SK-N-SH (cell line): ENCODE measurements at regions not wholly inside any gene's neighbourhood (a gene's known extent, or its start where the extent isn't known, plus 50 kb on each side); places are given as distances from the start of the nearest gene placed in this dataset.

ENCODE experiments used
- CTCF ChIA-PET: fragments of 300-600, 350-600 bp; formaldehyde crosslinking; extraction: SDS; loops from one replicate; lab custom pipeline; 2021; lab: Yijun Ruan, JAX
- POLR2A ChIA-PET: fragments of 350-600 bp; sonication (Branson Sonifier 250); formaldehyde crosslinking; extraction: SDS; loops from one replicate; lab custom pipeline; 2020; ENCODE audit warnings: antibody characterized with exemption, inconsistent platforms; lab: Yijun Ruan, JAX
- DNase-seq: peaks from one replicate; pipeline ENCODE4 v3.0.0; 2012
- H2AFZ ChIP-seq: fragments of 200-600 bp; sonication (generic); 2 replicates; pipeline ENCODE4 v1.8.1; 2016; ENCODE audit warnings: antibody characterized with exemption, mild to moderate bottlenecking, low read depth
- H3F3A ChIP-seq: fragments of 200-600 bp; sonication (generic); replicated peaks from 2 replicates; pipeline ENCODE3; 2016; ENCODE audit warnings: antibody characterized with exemption, mild to moderate bottlenecking; ENCODE audit not compliant: insufficient read depth
- H3K27ac ChIP-seq, 2 experiments: fragments of 200-500 bp in 1 of 2; fragments of 200-600 bp in 1 of 2; sonication (Bioruptor generic) in 1 of 2; sonication (generic), shearing (Covaris generic) in 1 of 2; 2 replicates each; pipeline versions ENCODE4 v1.5.1 to v1.6.1; 2014 to 2016; ENCODE audit warnings: low read depth in 2 of 2, inconsistent platforms in 1 of 2, low read length in 1 of 2, mild to moderate bottlenecking in 1 of 2, mixed read lengths in 1 of 2
- H3K27me3 ChIP-seq: fragments of 200-600 bp; sonication (generic), shearing (Covaris generic); 2 replicates; pipeline ENCODE4 v1.6.1; 2016; ENCODE audit warnings: mixed run types; ENCODE audit not compliant: insufficient read depth
- H3K36me3 ChIP-seq, 2 experiments: fragments of 200-500 bp in 1 of 2; fragments of 200-600 bp in 1 of 2; sonication (Bioruptor generic) in 1 of 2; sonication (generic) in 1 of 2; replicated peaks in 1 of 2; 2 replicates each; pipeline versions ENCODE3 to v1.5.1; 2014 to 2016; ENCODE audit warnings: low read length in 1 of 2, mild to moderate bottlenecking in 1 of 2; ENCODE audit not compliant: insufficient read depth in 2 of 2, control insufficient read depth in 1 of 2
- H3K4me1 ChIP-seq, 2 experiments: fragments of 200-500 bp in 1 of 2; fragments of 200-600 bp in 1 of 2; sonication (Bioruptor generic) in 1 of 2; sonication (generic), shearing (Covaris generic) in 1 of 2; 2 replicates each; pipeline versions ENCODE4 v1.5.1 to v1.6.1; 2014 to 2016; ENCODE audit warnings: low read depth in 1 of 2, low read length in 1 of 2, mixed run types in 1 of 2; ENCODE audit not compliant: insufficient read depth in 2 of 2, control insufficient read depth in 1 of 2
- H3K4me2 ChIP-seq: fragments of 200-600 bp; sonication (generic), shearing (Covaris generic); 2 replicates; pipeline ENCODE4 v1.6.1; 2017; ENCODE audit warnings: mixed run types
- H3K4me3 ChIP-seq, 2 experiments: fragments of 200-500 bp in 1 of 2; fragments of 200-600 bp in 1 of 2; sonication (Bioruptor generic) in 1 of 2; sonication (generic), shearing (Covaris generic) in 1 of 2; 2 replicates each; pipeline versions ENCODE4 v1.5.1 to v1.8.1; 2014 to 2016; ENCODE audit warnings: low read depth in 2 of 2, inconsistent platforms in 1 of 2, low read length in 1 of 2, mild to moderate bottlenecking in 1 of 2, mixed read lengths in 1 of 2, moderate library complexity in 1 of 2
- H3K79me2 ChIP-seq: fragments of 200-600 bp; sonication (generic); 2 replicates; pipeline ENCODE4 v1.8.1; 2017; ENCODE audit warnings: mild to moderate bottlenecking; ENCODE audit not compliant: insufficient read depth
- H3K9ac ChIP-seq: fragments of 200-600 bp; sonication (generic); 2 replicates; pipeline ENCODE4 v1.6.1; 2017; ENCODE audit warnings: mixed run types
- H3K9me2 ChIP-seq: fragments of 200-600 bp; sonication (generic); 2 replicates; pipeline ENCODE4 v1.6.1; 2017; ENCODE audit warnings: mixed run types
- H3K9me3 ChIP-seq: fragments of 200-600 bp; sonication (generic); 2 replicates; pipeline ENCODE4 v1.6.1; 2017; ENCODE audit warnings: mixed run types, mild to moderate bottlenecking, moderate library complexity
- H4K20me1 ChIP-seq: fragments of 200-600 bp; sonication (generic); 2 replicates; pipeline ENCODE4 v1.6.1; 2017; ENCODE audit warnings: mild to moderate bottlenecking, mixed run types; ENCODE audit not compliant: insufficient read depth
- CHD2 ChIP-seq: fragments of 150-350 bp; IDR thresholded peaks from 2 replicates; pipeline ENCODE4 v1.6.1; 2018; ENCODE audit warnings: low read length; ENCODE audit not compliant: partially characterized antibody
- EP300 ChIP-seq, 2 experiments: IDR thresholded peaks; 2 replicates each; pipeline versions ENCODE4 v1.4.0 to v1.6.1; 2012; ENCODE audit warnings: borderline replicate concordance in 1 of 2, low read depth in 1 of 2, low read length in 1 of 2
- FOSL2 ChIP-seq: IDR thresholded peaks from 2 replicates; pipeline ENCODE4 v1.4.0; 2012; ENCODE audit warnings: low read depth, mild to moderate bottlenecking, moderate library complexity, borderline replicate concordance
- FOXJ3 ChIP-seq: sonication (generic); formaldehyde crosslinking; IDR thresholded peaks from 2 replicates; pipeline ENCODE4 v1.5.1; 2020; ENCODE audit warnings: mild to moderate bottlenecking, missing genetic modification reagents
- FOXM1 ChIP-seq: IDR thresholded peaks from 2 replicates; pipeline ENCODE4 v1.4.0; 2012; ENCODE audit warnings: low read depth, mild to moderate bottlenecking
- GABPA ChIP-seq: IDR thresholded peaks from 2 replicates; pipeline ENCODE4 v1.4.0; 2012; ENCODE audit warnings: low read depth, mild to moderate bottlenecking
- GATA2 ChIP-seq: sonication (generic); formaldehyde crosslinking; IDR thresholded peaks from 2 replicates; pipeline ENCODE4 v1.5.0; 2020; ENCODE audit warnings: mild to moderate bottlenecking, missing genetic modification reagents
- JUND ChIP-seq: IDR thresholded peaks from 2 replicates; pipeline ENCODE4 v1.4.0; 2012
- MEF2A ChIP-seq: IDR thresholded peaks from 2 replicates; pipeline ENCODE4 v1.4.0; 2012; ENCODE audit warnings: low read depth, borderline replicate concordance
- MXI1 ChIP-seq: IDR thresholded peaks from 2 replicates; pipeline ENCODE4 v1.6.1; 2012; ENCODE audit warnings: mild to moderate bottlenecking, low read depth, low read length, improper control_type of control experiment
- NFIC ChIP-seq: IDR thresholded peaks from 2 replicates; pipeline ENCODE4 v1.4.0; 2012; ENCODE audit warnings: borderline replicate concordance
- POLR2AphosphoS5 ChIP-seq: IDR thresholded peaks from 2 replicates; pipeline ENCODE4 v1.6.1; 2012; ENCODE audit warnings: low read depth, low read length
- RCOR1 ChIP-seq: fragments of 150-350 bp; IDR thresholded peaks from 2 replicates; pipeline ENCODE4 v1.6.1; 2017; ENCODE audit warnings: antibody characterized with exemption, low read length
- SMC3 ChIP-seq: IDR thresholded peaks from 2 replicates; pipeline ENCODE4 v1.6.1; 2012; ENCODE audit warnings: low read depth, low read length, improper control_type of control experiment
- TCF12 ChIP-seq: IDR thresholded peaks from 2 replicates; pipeline ENCODE4 v1.4.0; 2012
- YY1 ChIP-seq: IDR thresholded peaks from 2 replicates; pipeline ENCODE4 v1.4.0; 2012; ENCODE audit warnings: low read depth, mild to moderate bottlenecking
- WGBS: methylation state at CpG from one replicate; pipeline ENCODE4 v1.1.6; 2017; ENCODE audit warnings: low lambda C conversion rate; 5-methylcytosine and 5-hydroxymethylcytosine counted together
- TF ChIP-seq, protein P1 (sequence below): fragments of 150-350 bp; IDR thresholded peaks from 2 replicates; pipeline ENCODE4 v1.6.1; 2016; ENCODE audit warnings: mild to moderate bottlenecking, low read depth, low read length
- TF ChIP-seq, protein P2 (sequence below): fragments of 150-350 bp; IDR thresholded peaks from 2 replicates; pipeline ENCODE4 v1.6.1; 2017; ENCODE audit warnings: antibody characterized with exemption, low read length, low read depth, borderline replicate concordance
- TF ChIP-seq, protein P3 (sequence below): IDR thresholded peaks from 2 replicates; pipeline ENCODE4 v1.4.0; 2012; ENCODE audit warnings: low read depth, borderline replicate concordance
- TF ChIP-seq, protein P4 (sequence below): IDR thresholded peaks from 2 replicates; pipeline ENCODE4; 2012

DNA sequence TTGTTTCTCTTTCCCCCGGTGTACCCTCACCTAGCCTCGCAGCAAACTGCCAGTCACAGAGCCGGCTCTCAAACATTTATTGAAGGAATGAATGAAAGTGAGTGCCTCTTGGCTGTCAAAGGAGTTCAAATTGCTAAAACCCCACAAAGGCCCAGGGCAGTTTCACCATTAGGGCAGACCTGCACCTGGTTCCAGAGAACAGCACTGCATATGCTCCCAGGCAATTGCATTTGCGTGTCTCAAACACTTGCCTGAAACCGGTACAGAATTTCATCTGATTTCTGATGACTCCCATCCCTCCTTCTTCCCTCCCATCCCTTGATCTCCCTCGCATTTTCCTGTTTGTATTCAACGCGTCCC is 165.6 kb upstream of the ZNF462 start:
- ChIA-PET CTCF (interaction anchor here (0.8 to 1.5 kb wide), 3 partner anchors 165 to 718 kb away, joined by 3 to 4 read pairs (median 3); no protein-coding TSS in a partner anchor), POLR2A (interaction anchor here (1.0 kb wide), 1 partner anchor 167 kb away, joined by 3 read pairs; no protein-coding TSS in a partner anchor)
- H3K27me3 ChIP-seq = no peaks in the 10 kb centered on the region
- 47% methylated on average over 8 of the region's 8 CpGs for WGBS
- TF ChIP-seq GATA2 (no peak), POLR2AphosphoS5 (no peak), MEF2A (no peak), FOSL2 (no peak)
- TF ChIP-seq, all 33 proteins: peak for 0
- peaks cover 3 to 18% of the 10 kb centered on the region in 2 experiments; a peak in 2 of 4 replicates for H3K4me1 ChIP-seq
- peak overlapping the region in 1 of 2 experiments; percentile 85; a peak in 2 of 4 replicates for H3K27ac ChIP-seq
- no peak overlapping the region for H2AFZ ChIP-seq
- H4K20me1 ChIP-seq = no peaks in the 10 kb centered on the region
- peak overlapping the region; percentile 76 for H3K4me2 ChIP-seq
- no peaks in the 10 kb centered on the region for H3K79me2 ChIP-seq
- no peaks in the 10 kb centered on the region for H3K36me3 ChIP-seq
- no peaks in the 10 kb centered on the region for H3F3A ChIP-seq
- no peaks in the 10 kb centered on the region for H3K9me2 ChIP-seq
- H3K9me3 ChIP-seq = no peaks in the 10 kb centered on the region
- DNase-seq = peak; percentile 28
- H3K9ac ChIP-seq = no peak overlapping the region
- H3K4me3 ChIP-seq = peak overlapping the region; percentile 35 to 55; a peak in 2 of 4 replicates

GRCh38 chr9:106697750-106698502 is 165.0 kb upstream of the ZNF462 start:
- ChIA-PET CTCF (interaction anchor here (0.8 to 1.5 kb wide), 3 partner anchors 164 to 719 kb away, joined by 3 to 4 read pairs (median 3); no protein-coding TSS in a partner anchor), POLR2A (interaction anchor here (1.0 kb wide), 1 partner anchor 166 kb away, joined by 3 read pairs; no protein-coding TSS in a partner anchor)
- H3F3A ChIP-seq = no peaks in the 10 kb centered on the region

More at GRCh38 chr9:106697750-106698502, 165.0 kb upstream of the ZNF462 start:
- Histone ChIP-seq H3K27ac (peak overlapping the region in 1 of 2 experiments; percentile 85; a peak in 2 of 4 replicates), H3K9ac (no peak overlapping the region), H3K4me2 (peak overlapping the region; percentile 76), H3K9me3 (no peaks in the 10 kb centered on the region), H3K36me3 (no peaks in the 10 kb centered on the region), H3K79me2 (no peaks in the 10 kb centered on the region), H3K9me2 (no peaks in the 10 kb centered on the region)
- TF ChIP-seq YY1 (no peak), FOXJ3 (CRISPR knock-in tag) (0 out of 2 replicates have a peak, but pooled peaks have one; percentile 41), MXI1 (peak; percentile 83), TCF12 (peak; percentile 33; the same call in 1 of the 2 replicates), SMC3 (no peak; the same call in 1 of the 2 replicates), EP300 (IDR thresholded peaks at IDR 0.05; ENCODE audit: borderline replicate concordance in 1 of 2, low read depth in 1 of 2, low read length in 1 of 2) (peak in 1 of 2 experiments; percentile 52; a peak in 1 of 4 replicates), CHD2 (peak; percentile 81), RCOR1 (peak; percentile 67; the same call in 1 of the 2 replicates), FOXM1 (no peak), GATA2 (0 out of 2 replicates have a peak, but pooled peaks have one; percentile 26), NFIC (peak; percentile 77), GABPA (no peak), MEF2A (no peak), JUND (no peak)
- TF ChIP-seq, protein P1, sequence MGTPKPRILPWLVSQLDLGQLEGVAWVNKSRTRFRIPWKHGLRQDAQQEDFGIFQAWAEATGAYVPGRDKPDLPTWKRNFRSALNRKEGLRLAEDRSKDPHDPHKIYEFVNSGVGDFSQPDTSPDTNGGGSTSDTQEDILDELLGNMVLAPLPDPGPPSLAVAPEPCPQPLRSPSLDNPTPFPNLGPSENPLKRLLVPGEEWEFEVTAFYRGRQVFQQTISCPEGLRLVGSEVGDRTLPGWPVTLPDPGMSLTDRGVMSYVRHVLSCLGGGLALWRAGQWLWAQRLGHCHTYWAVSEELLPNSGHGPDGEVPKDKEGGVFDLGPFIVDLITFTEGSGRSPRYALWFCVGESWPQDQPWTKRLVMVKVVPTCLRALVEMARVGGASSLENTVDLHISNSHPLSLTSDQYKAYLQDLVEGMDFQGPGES = no peak
- TF ChIP-seq, protein P2, sequence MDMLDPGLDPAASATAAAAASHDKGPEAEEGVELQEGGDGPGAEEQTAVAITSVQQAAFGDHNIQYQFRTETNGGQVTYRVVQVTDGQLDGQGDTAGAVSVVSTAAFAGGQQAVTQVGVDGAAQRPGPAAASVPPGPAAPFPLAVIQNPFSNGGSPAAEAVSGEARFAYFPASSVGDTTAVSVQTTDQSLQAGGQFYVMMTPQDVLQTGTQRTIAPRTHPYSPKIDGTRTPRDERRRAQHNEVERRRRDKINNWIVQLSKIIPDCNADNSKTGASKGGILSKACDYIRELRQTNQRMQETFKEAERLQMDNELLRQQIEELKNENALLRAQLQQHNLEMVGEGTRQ = no peak
- TF ChIP-seq, protein P3, sequence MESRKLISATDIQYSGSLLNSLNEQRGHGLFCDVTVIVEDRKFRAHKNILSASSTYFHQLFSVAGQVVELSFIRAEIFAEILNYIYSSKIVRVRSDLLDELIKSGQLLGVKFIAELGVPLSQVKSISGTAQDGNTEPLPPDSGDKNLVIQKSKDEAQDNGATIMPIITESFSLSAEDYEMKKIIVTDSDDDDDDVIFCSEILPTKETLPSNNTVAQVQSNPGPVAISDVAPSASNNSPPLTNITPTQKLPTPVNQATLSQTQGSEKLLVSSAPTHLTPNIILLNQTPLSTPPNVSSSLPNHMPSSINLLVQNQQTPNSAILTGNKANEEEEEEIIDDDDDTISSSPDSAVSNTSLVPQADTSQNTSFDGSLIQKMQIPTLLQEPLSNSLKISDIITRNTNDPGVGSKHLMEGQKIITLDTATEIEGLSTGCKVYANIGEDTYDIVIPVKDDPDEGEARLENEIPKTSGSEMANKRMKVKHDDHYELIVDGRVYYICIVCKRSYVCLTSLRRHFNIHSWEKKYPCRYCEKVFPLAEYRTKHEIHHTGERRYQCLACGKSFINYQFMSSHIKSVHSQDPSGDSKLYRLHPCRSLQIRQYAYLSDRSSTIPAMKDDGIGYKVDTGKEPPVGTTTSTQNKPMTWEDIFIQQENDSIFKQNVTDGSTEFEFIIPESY = no peak
- TF ChIP-seq, protein P4, sequence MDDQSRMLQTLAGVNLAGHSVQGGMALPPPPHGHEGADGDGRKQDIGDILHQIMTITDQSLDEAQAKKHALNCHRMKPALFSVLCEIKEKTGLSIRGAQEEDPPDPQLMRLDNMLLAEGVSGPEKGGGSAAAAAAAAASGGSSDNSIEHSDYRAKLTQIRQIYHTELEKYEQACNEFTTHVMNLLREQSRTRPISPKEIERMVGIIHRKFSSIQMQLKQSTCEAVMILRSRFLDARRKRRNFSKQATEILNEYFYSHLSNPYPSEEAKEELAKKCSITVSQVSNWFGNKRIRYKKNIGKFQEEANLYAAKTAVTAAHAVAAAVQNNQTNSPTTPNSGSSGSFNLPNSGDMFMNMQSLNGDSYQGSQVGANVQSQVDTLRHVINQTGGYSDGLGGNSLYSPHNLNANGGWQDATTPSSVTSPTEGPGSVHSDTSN = no peak
- TF ChIP-seq, all 33 proteins: peak for 8
- Histone ChIP-seq H3K4me3 (peak overlapping the region; percentile 35 to 55), H3K4me1 (peaks cover 3 to 18% of the 10 kb centered on the region in 2 experiments; a peak in 2 of 4 replicates), H2AFZ (peak overlapping the region; percentile 82; the same call in 1 of the 2 replicates), H4K20me1 (no peaks in the 10 kb centered on the region), H3K27me3 (no peaks in the 10 kb centered on the region)
- DNase-seq = peak; percentile 77
- 11% methylated on average over 13 of the region's 16 CpGs for WGBS
